HEK293 (cell line): ENCODE measurements at regions not wholly inside any gene's neighbourhood (a gene's known extent, or its start where the extent isn't known, plus 50 kb on each side); places are given as distances from the start of the nearest gene placed in this dataset.

ENCODE experiments used
- SCRT1 ChIP-seq: fragments of 450-650 bp; formaldehyde crosslinking; IDR thresholded peaks from 2 replicates; pipeline ENCODE4 v1.5.1; 2016; ENCODE audit warnings: missing biosample characterization, missing genetic modification characterization, borderline replicate concordance
- ZBTB49 ChIP-seq: fragments of 450-650 bp; formaldehyde crosslinking; IDR thresholded peaks from 2 replicates; pipeline ENCODE4 v1.5.1; 2016; ENCODE audit warnings: missing biosample characterization, missing genetic modification characterization, low read depth
- ZNF48 ChIP-seq: fragments of 450-650 bp; formaldehyde crosslinking; IDR thresholded peaks from 2 replicates; pipeline ENCODE4 v1.5.1; 2016; ENCODE audit warnings: missing biosample characterization, missing genetic modification characterization
- TF ChIP-seq, protein P1 (sequence below): fragments of 450-650 bp; formaldehyde crosslinking; IDR thresholded peaks from 2 replicates; pipeline ENCODE4 v1.5.1; 2016; ENCODE audit warnings: missing biosample characterization, missing genetic modification characterization

DNA sequence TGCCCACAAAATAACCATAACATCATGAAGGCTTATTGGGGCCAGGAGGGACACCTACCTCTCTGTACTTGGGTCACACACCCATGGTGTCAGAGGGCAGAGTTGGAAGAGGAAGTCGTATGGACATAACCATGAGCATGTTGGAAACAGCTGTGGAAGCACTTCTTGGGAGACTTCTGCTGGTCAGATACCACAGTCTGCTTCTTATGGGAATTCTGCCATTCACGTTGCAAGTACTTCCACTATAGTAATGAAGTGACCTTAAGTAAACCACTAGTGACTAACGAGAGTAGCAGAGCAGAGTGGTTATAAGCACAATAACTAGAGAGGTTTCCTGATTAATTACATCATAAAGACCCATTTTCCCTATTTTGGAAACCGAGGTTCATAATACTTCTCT is 61.1 kb upstream of the TFPI start:
- TF ChIP-seq, protein P1, sequence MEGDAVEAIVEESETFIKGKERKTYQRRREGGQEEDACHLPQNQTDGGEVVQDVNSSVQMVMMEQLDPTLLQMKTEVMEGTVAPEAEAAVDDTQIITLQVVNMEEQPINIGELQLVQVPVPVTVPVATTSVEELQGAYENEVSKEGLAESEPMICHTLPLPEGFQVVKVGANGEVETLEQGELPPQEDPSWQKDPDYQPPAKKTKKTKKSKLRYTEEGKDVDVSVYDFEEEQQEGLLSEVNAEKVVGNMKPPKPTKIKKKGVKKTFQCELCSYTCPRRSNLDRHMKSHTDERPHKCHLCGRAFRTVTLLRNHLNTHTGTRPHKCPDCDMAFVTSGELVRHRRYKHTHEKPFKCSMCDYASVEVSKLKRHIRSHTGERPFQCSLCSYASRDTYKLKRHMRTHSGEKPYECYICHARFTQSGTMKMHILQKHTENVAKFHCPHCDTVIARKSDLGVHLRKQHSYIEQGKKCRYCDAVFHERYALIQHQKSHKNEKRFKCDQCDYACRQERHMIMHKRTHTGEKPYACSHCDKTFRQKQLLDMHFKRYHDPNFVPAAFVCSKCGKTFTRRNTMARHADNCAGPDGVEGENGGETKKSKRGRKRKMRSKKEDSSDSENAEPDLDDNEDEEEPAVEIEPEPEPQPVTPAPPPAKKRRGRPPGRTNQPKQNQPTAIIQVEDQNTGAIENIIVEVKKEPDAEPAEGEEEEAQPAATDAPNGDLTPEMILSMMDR (tag by site-specific recombination) = no peak
- TF ChIP-seq ZBTB49 (no peak), ZNF48 (no peak), SCRT1 (tag by site-specific recombination) (no peak)
